ENCODE measurements at regions not wholly inside any gene's neighbourhood (a gene's known extent, or its start where the extent isn't known, plus 50 kb on each side); places are given as distances from the start of the nearest gene placed in this dataset.

GRCh38 chr11:93907901-93908300, 57.5 kb upstream of the VSTM5 start:
- TF ChIP-seq, protein P1, sequence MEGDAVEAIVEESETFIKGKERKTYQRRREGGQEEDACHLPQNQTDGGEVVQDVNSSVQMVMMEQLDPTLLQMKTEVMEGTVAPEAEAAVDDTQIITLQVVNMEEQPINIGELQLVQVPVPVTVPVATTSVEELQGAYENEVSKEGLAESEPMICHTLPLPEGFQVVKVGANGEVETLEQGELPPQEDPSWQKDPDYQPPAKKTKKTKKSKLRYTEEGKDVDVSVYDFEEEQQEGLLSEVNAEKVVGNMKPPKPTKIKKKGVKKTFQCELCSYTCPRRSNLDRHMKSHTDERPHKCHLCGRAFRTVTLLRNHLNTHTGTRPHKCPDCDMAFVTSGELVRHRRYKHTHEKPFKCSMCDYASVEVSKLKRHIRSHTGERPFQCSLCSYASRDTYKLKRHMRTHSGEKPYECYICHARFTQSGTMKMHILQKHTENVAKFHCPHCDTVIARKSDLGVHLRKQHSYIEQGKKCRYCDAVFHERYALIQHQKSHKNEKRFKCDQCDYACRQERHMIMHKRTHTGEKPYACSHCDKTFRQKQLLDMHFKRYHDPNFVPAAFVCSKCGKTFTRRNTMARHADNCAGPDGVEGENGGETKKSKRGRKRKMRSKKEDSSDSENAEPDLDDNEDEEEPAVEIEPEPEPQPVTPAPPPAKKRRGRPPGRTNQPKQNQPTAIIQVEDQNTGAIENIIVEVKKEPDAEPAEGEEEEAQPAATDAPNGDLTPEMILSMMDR (IDR thresholded peaks at IDR 0.05; ENCODE audit: borderline replicate concordance, extremely low read depth, low read length, poor library complexity, severe bottlenecking) = no peak
- no peak for TF ChIP-seq EZH2 (IDR thresholded peaks at IDR 0.05; ENCODE audit: borderline replicate concordance, low read depth, low read length, severe bottlenecking)

Data from DND-41 (cell line).